ENCODE measurements at regions not wholly inside any gene's neighbourhood (a gene's known extent, or its start where the extent isn't known, plus 50 kb on each side); places are given as distances from the start of the nearest gene placed in this dataset.

- no peak for DNase-seq (ENCODE audit: low read depth)
Observed at GRCh38 chr6:67362976-67363375, 1272.1 kb upstream of the ADGRB3 start.

GRCh38 chr6:67361264-67361663 lies 1273.8 kb upstream of the ADGRB3 start:
- DNase-seq (ENCODE audit: low read depth): no peak

- no peak for DNase-seq (ENCODE audit: low read depth)
Observed at GRCh38 chr6:67358241-67358640, 1276.8 kb upstream of the ADGRB3 start.

- DNase-seq (ENCODE audit: low read depth): no peak
Observed at GRCh38 chr6:67353861-67354260, 1281.2 kb upstream of the ADGRB3 start.

- DNase-seq (ENCODE audit: low read depth): no peak
Observed at GRCh38 chr6:67352717-67353116, 1282.4 kb upstream of the ADGRB3 start.

GRCh38 chr6:67350729-67351128 lies 1284.4 kb upstream of the ADGRB3 start:
- no peak for DNase-seq (ENCODE audit: low read depth)

- DNase-seq (ENCODE audit: low read depth): peak; percentile 30
Observed at GRCh38 chr6:67345946-67346345, 1289.1 kb upstream of the ADGRB3 start.

- peak; percentile 4 for DNase-seq (ENCODE audit: low read depth)
Observed at GRCh38 chr6:67336014-67336413, 1299.1 kb upstream of the ADGRB3 start.

- DNase-seq (ENCODE audit: low read depth): no peak
Observed at GRCh38 chr6:67331304-67331703, 1303.8 kb upstream of the ADGRB3 start.

- DNase-seq (ENCODE audit: low read depth): no peak
Observed at GRCh38 chr6:67328269-67328668, 1306.8 kb upstream of the ADGRB3 start.

GRCh38 chr6:67300430-67301040 lies 1334.5 kb upstream of the ADGRB3 start:
- DNase-seq (ENCODE audit: low read depth): no peak

- DNase-seq (ENCODE audit: low read depth): no peak
Observed at GRCh38 chr6:67292169-67292568, 1342.9 kb upstream of the ADGRB3 start.

GRCh38 chr6:67287566-67287965 lies 1347.5 kb upstream of the ADGRB3 start:
- DNase-seq (ENCODE audit: low read depth): no peak

- no peak for DNase-seq (ENCODE audit: low read depth)
Observed at GRCh38 chr6:67285770-67286495, 1349.1 kb upstream of the ADGRB3 start.

- no peak for DNase-seq (ENCODE audit: low read depth)
Observed at GRCh38 chr6:67277312-67277711, 1357.8 kb upstream of the ADGRB3 start.

- DNase-seq (ENCODE audit: low read depth): no peak
Observed at GRCh38 chr6:67265996-67266921, 1368.8 kb upstream of the ADGRB3 start.

GRCh38 chr6:67252663-67253062 lies 1382.4 kb upstream of the ADGRB3 start:
- DNase-seq (ENCODE audit: low read depth): no peak

- DNase-seq (ENCODE audit: low read depth): no peak
Observed at GRCh38 chr6:67248077-67248476, 1387.0 kb upstream of the ADGRB3 start.

- no peak for DNase-seq (ENCODE audit: low read depth)
Observed at GRCh38 chr6:67244037-67244436, 1391.0 kb upstream of the ADGRB3 start.

- no peak for DNase-seq (ENCODE audit: low read depth)
Observed at GRCh38 chr6:67237277-67237676, 1397.8 kb upstream of the ADGRB3 start.

- DNase-seq (ENCODE audit: low read depth): no peak
Observed at GRCh38 chr6:67231092-67231491, 1404.0 kb upstream of the ADGRB3 start.

- DNase-seq (ENCODE audit: low read depth): no peak
Observed at GRCh38 chr6:67224989-67225388, 1410.1 kb upstream of the ADGRB3 start.

GRCh38 chr6:67221226-67221625 lies 1413.9 kb upstream of the ADGRB3 start:
- peak; percentile 45 for DNase-seq (ENCODE audit: low read depth)
